ENCODE measurements at regions not wholly inside any gene's neighbourhood (a gene's known extent, or its start where the extent isn't known, plus 50 kb on each side); places are given as distances from the start of the nearest gene placed in this dataset.

- no peak for DNase-seq (ENCODE audit: low spot score)
Observed at GRCh38 chr6:16851758-16852157, 90.5 kb upstream of the ATXN1 start.

DNA sequence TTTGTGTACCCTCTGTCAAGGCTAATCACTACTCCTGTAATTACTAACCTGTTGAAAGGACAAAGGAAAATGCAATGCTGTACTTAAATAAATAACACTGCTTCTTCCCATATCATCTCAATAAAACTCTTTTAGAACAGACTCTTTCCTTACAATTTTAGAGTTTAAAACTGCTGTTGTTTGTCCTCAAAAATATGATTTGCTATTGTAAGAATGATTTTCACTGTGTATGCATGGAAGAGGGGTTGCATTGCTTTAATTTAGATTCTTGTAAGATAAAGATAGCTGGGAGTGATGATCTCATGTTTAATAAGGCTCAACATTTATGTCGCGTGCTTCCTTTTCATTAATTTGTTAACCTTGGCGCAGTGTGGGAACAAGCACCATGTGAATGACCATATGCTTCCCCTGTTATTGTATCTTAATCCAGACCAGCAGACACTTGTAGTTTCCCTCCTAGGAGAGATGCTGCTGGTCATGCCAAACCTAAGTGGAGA is 89.8 kb upstream of the ATXN1 start:
- no peak for DNase-seq (ENCODE audit: low spot score)

DNA sequence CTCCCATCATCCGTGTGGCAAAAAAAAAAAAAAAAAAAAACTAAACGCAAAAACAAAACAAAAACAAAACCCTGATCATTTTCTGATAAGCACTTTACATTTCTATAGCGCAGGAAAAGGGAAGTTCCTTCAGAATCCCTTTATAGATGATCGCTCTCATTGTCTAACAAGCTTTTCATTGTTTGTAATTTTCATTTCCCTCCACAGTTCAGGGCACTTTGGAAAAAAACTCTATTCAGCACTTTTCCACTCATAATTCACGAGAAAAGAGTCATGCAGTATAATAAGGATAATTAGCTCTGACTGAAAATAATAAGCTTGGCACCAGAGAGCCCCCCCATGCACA is 89.4 kb upstream of the ATXN1 start:
- no peak for DNase-seq (ENCODE audit: low spot score)

- DNase-seq (ENCODE audit: low spot score): no peak
Observed at GRCh38 chr6:16849988-16850680, 88.9 kb upstream of the ATXN1 start.

- no peak for DNase-seq (ENCODE audit: low spot score)
Observed at GRCh38 chr6:16849280-16849987, 88.2 kb upstream of the ATXN1 start.

GRCh38 chr6:16846399-16846778 is 85.1 kb upstream of the ATXN1 start:
- DNase-seq (ENCODE audit: low spot score): no peak

- peak; percentile 69 for DNase-seq (ENCODE audit: low spot score)
Observed at GRCh38 chr6:16844183-16844582, 82.9 kb upstream of the ATXN1 start.

GRCh38 chr6:16842676-16843075 is 81.4 kb upstream of the ATXN1 start:
- DNase-seq (ENCODE audit: low spot score): no peak

DNA sequence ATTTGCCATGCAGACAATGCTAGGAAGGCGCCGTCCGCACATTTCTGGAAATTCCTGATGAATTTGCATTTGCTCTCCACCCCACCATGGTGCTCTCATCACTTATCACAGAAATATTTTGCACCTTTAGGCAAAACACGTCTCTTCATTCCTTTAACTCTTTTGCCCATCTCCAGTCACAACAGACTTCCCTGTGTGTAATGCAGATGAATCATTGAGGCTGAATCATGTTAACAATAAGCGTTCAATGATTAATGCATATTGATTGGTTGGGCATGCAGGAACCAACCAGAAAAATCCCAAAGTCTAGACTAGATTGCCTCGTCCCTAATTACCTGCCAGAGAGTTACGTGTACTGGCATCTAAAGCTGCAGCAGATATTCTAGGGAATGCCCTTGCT is 80.0 kb upstream of the ATXN1 start:
- no peak for DNase-seq (ENCODE audit: low spot score)

GRCh38 chr6:16840725-16841124 is 79.5 kb upstream of the ATXN1 start:
- no peak for DNase-seq (ENCODE audit: low spot score)

GRCh38 chr6:16840291-16840690 is 79.0 kb upstream of the ATXN1 start:
- no peak for DNase-seq (ENCODE audit: low spot score)

DNA sequence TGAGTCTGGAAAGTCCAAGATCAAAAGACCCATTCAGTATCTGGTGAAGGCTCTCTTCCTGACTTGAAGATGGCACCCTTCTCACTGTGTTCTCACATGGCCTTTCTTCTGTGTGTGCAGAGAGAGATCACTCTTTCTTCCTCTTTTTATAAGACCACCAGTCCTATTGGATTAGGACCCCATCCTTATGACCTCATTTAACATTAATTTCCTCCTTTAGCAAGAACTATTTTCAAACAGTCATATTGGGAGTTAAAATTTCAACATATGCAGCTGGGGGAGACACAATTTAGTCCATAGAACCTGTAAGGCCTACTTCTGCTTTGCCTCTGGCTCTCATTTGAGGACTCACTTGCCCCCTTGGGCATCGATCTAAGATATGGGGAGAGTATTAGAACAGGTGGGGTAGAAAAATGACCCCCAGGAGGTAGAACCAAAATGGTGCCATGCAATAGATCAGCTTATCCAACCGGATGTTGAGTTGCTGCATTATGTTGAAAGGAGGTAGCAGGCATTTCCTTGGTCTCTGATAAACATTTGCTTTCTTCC is 78.4 kb upstream of the ATXN1 start:
- DNase-seq (ENCODE audit: low spot score): no peak

DNA sequence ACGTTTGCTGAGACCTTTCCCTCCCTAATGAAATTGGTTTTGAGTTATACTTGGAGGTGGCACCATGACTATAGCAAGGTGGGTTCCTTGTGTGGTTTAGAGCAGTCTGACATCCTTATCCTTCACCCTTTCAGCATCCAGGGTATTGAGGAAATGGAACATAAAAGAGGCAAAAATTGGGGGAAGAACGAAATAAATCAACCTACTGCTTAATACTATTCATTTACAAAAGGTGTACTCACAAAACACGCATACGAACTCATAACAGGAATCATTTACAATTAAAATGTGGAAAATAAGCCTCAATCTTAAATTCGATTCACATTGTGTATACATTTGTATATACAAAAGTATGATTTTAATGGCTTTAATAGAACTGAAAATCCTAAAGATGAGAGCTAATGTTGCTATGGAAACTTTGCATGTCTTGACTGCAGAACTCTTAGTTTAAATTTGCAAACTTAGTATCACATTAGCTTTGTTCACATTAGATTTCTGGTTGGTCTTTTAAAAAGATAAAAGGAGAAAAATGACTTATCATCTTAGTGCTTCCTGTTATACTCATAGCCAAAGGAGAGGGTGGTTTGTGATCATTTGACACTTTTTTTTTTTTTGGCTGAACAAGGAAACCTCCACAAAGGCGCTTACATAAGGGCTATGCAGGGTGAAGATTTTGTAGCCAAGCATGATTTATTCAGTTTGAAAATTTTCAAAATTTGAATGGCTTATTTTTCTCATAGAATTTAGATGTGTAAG is 76.1 kb upstream of the ATXN1 start:
- DNase-seq (ENCODE audit: low spot score): no peak

DNA sequence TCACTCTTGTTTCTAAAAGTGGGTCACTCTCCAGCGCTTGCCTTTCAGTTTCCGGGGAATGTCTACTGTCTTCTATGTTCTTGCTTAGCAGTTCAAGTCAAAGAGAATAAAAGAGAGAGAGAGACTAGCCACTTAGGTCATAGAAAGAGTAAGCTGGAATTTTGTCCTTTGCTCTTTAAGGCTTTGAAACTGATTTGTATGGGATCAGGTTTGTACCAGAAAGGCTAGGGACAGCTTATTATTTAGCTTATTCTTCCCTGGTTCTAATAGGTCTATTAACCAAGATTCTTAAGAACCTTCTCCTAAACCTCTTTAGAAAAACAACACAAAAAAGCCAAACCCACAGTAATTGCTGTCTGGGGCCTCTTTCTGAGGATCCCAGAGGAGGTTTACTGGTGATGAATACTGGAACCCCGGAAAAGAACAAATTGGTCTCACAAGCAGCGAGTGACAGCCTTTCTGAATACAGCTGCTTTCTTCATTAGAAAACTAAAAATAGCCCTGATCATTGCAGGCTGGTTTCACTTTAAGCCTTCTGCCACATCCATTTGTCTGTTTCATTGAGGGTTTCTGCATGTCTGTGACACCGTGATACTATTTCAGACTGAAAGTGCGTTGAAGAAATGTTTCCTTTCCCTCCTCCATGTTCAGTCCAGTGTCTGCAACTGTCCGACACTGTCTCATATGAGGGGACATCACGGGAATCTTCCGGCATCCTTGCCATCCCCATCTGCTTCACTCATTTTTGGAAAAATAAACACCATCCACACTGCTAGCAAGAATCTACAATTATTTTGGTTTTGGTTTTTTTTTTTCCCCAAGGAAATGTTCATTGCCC is 75.1 kb upstream of the ATXN1 start:
- no peak for DNase-seq (ENCODE audit: low spot score)

DNA sequence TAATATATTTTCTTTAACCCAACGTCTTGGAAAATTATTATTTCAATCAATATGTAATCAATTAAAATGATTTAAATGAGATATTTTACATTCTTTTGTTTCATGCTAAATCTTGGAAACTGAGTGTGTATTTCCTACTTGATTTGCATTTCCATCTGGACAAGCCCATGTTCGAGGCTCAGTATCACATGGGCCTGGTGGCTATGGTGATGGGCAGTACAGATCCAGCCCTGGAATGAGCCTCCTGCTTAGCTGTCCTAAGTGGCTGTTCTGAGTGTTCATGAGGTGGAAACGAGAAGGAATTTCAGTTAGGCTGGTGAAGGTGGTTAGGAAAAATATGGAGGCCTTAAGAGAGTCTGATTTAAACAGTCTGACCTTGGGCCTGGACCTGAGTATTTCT is 73.0 kb upstream of the ATXN1 start:
- DNase-seq (ENCODE audit: low spot score): no peak

DNA sequence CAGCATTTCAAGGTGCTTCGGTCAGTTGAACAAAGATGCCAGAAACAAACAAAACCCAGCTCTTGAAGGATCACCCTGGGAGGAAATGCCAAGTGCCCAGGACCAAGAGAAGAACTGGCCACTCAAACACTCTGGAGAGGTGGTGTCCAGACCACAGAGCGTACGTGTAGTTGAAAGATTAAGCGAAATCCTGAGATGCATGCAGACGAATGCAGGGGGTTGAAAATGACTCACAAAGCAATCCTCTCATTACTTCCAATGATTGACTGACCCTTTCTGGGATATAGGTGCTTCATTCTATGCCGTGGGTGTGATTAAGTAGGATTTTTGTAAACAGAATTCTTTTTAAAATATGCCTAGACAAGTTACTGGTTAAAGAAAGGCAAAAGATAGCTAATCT is 71.5 kb upstream of the ATXN1 start:
- DNase-seq (ENCODE audit: low spot score): no peak

DNA sequence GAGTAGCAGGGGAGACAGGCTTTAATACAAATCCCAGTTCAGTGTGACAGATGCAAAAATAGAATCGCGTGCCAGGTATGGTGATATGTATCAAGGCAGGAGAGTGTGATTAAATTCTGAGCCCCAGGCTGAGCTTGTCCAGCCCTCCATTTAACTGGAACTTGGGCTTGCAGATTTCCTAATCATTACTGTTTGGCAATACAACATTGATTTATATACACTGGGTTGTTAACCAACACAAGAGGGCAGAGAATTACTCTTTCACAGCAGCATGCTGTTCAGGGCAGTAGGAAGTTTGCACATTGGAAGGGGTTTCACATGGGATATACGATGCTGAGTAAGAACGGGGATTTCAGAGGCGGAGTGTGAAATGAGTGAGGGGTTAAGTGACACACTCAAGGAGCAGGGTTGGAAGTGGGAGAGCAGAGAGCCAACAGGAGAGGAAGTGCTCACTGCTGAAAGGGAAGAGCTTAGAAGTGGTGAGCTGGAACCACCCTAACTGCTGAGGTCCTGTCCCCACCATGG is 70.8 kb upstream of the ATXN1 start:
- no peak for DNase-seq (ENCODE audit: low spot score)

- no peak for DNase-seq (ENCODE audit: low spot score)
Observed at GRCh38 chr6:16831136-16831535, 69.9 kb upstream of the ATXN1 start.

- no peak for DNase-seq (ENCODE audit: low spot score)
Observed at GRCh38 chr6:16828058-16828457, 66.8 kb upstream of the ATXN1 start.

- no peak for DNase-seq (ENCODE audit: low spot score)
Observed at GRCh38 chr6:16827627-16828026, 66.4 kb upstream of the ATXN1 start.

DNA sequence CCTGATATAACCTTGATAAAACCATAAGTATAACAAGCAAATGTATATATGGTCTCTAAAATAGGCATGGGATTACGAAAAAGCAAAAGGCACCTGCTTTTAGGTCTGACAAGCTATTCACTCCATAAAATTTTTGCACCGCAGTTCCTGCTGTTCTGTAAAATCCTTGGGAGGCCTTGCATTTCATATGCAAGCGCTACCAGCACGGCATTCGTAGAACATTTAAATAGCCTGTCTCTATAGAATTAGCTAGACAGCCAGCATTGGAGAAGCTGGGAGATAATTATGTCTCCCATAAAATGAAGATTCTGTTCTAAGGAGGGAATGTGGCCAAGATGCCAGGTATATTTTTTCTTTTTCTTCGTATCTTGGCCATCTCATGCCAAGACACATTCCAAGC is 64.5 kb upstream of the ATXN1 start:
- no peak for DNase-seq (ENCODE audit: low spot score)

Data from left forelimb (tissue), 1 donor.